Stimulated activated CD4-positive, alpha-beta T cell treated with anti-CD3 and anti-CD28 coated beads, Interleukin-4, amount 100 ng/mL, for 48 hours (primary cell): ENCODE measurements at regions not wholly inside any gene's neighbourhood (a gene's known extent, or its start where the extent isn't known, plus 50 kb on each side); places are given as distances from the start of the nearest gene placed in this dataset.

ENCODE experiments used
- DNase-seq, 2 donors: peaks; one replicate each; pipeline ENCODE4 v3.0.0-alpha.2; 2020; ENCODE audit warnings: low read depth in 2 of 2

- no peak for DNase-seq
Observed at GRCh38 chr13:73293913-73294523, 235.2 kb downstream of the KLF5 start.

GRCh38 chr13:73292127-73292526 lies 233.3 kb downstream of the KLF5 start:
- no peak for DNase-seq

GRCh38 chr13:73290844-73291243 lies 232.0 kb downstream of the KLF5 start:
- no peak for DNase-seq

GRCh38 chr13:73288596-73288995 lies 229.8 kb downstream of the KLF5 start:
- no peak for DNase-seq

GRCh38 chr13:73287831-73288230 lies 229.0 kb downstream of the KLF5 start:
- DNase-seq: no peak

GRCh38 chr13:73286942-73287620 lies 228.3 kb downstream of the KLF5 start:
- DNase-seq: no peak

- no peak for DNase-seq
Observed at GRCh38 chr13:73286177-73286576, 227.4 kb downstream of the KLF5 start.

GRCh38 chr13:73284081-73284874 lies 225.5 kb downstream of the KLF5 start:
- DNase-seq: no peak

GRCh38 chr13:73283636-73284035 lies 224.8 kb downstream of the KLF5 start:
- no peak for DNase-seq

GRCh38 chr13:73281746-73282145 lies 222.9 kb downstream of the KLF5 start:
- DNase-seq: no peak

- no peak for DNase-seq
Observed at GRCh38 chr13:73278186-73278585, 219.4 kb downstream of the KLF5 start.

GRCh38 chr13:73275163-73275562 lies 216.4 kb downstream of the KLF5 start:
- no peak for DNase-seq

GRCh38 chr13:73274147-73274546 lies 215.3 kb downstream of the KLF5 start:
- DNase-seq: no peak

- no peak for DNase-seq
Observed at GRCh38 chr13:73273745-73274144, 214.9 kb downstream of the KLF5 start.

- DNase-seq: no peak
Observed at GRCh38 chr13:73273276-73273675, 214.5 kb downstream of the KLF5 start.

- DNase-seq: no peak
Observed at GRCh38 chr13:73272831-73273230, 214.0 kb downstream of the KLF5 start.

- DNase-seq: no peak
Observed at GRCh38 chr13:73268306-73268705, 209.5 kb downstream of the KLF5 start.

GRCh38 chr13:73266640-73267180 lies 207.9 kb downstream of the KLF5 start:
- no peak for DNase-seq

- DNase-seq: no peak
Observed at GRCh38 chr13:73262862-73263627, 204.2 kb downstream of the KLF5 start.

- no peak for DNase-seq
Observed at GRCh38 chr13:73261739-73262216, 203.0 kb downstream of the KLF5 start.
